ENCODE measurements at regions not wholly inside any gene's neighbourhood (a gene's known extent, or its start where the extent isn't known, plus 50 kb on each side); places are given as distances from the start of the nearest gene placed in this dataset.

GRCh38 chr3:64426551-64426950 lies 201.3 kb upstream of the PRICKLE2 start:
- H3K9ac ChIP-seq (ENCODE audit: insufficient read depth, low read length) = no peak overlapping the region
- H3K27ac ChIP-seq (ENCODE audit: insufficient read depth, low read length) = no peak overlapping the region

DNA sequence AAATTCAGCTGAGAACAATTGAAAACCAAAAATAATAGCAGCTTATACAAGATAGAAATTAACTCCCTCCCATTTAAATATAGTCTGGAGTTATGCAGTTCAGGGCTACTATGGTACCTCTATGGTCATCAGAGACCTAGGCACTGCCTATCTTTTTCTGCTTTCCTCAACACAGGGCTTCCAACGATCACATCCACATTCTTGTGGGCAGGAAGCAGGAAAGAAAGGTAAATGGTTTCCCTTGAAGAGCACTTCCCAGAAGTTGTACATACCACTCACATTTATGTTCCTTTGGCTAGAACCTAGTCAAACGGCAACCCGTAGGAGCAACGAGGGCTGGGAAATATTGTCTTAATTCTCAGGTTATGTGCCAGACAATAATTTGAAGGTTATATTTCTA lies 197.7 kb upstream of the PRICKLE2 start:
- no peak overlapping the region for H2AFZ ChIP-seq (ENCODE audit: low read length)
- no peaks in the 10 kb centered on the region for H3K79me2 ChIP-seq (ENCODE audit: control insufficient read depth, insufficient read depth, low read length)
- no peak overlapping the region for H3K4me2 ChIP-seq (ENCODE audit: extremely low read depth, insufficient read depth, low read length)
- H3K4me1 ChIP-seq (ENCODE audit: control insufficient read depth, extremely low read depth, insufficient read depth, low read length) = no peaks in the 10 kb centered on the region
- no peak overlapping the region for H3K4me3 ChIP-seq (replicated peaks in 1 of 4; ENCODE audit: control extremely low read depth in 1 of 4, insufficient read depth in 1 of 4, low read depth in 3 of 4, low read length in 4 of 4)
- no peak for TF ChIP-seq CTCF (conservative IDR thresholded peaks at IDR 0.05 in 1 of 2, IDR thresholded peaks at IDR 0.05 in 1 of 2; ENCODE audit: low read depth in 1 of 2, low read length in 2 of 2)
- no peak for TF ChIP-seq EZH2 (IDR thresholded peaks at IDR 0.05; ENCODE audit: low read length, missing control alignments)
- no peak overlapping the region for H3K9ac ChIP-seq (ENCODE audit: insufficient read depth, low read length)
- no peaks in the 10 kb centered on the region for H3K27me3 ChIP-seq (ENCODE audit: control insufficient read depth, insufficient read depth, low read length)
- H3K36me3 ChIP-seq (ENCODE audit: control insufficient read depth, insufficient read depth, low read length) = no peaks in the 10 kb centered on the region
- DNase-seq (ENCODE audit: low read depth in 2 of 2) = no peak
- no peaks in the 10 kb centered on the region for H3K9me3 ChIP-seq (ENCODE audit: control insufficient read depth, insufficient read depth, low read depth, low read length)
- no peaks in the 10 kb centered on the region for H4K20me1 ChIP-seq (ENCODE audit: control insufficient read depth, extremely low read depth, insufficient read depth, low read length)
- H3K27ac ChIP-seq (ENCODE audit: insufficient read depth, low read length) = no peak overlapping the region

More at GRCh38 chr3:64426551-64426950, 201.3 kb upstream of the PRICKLE2 start:
- Histone ChIP-seq H3K36me3 (ENCODE audit: control insufficient read depth, insufficient read depth, low read length) (no peaks in the 10 kb centered on the region), H3K9me3 (ENCODE audit: control insufficient read depth, insufficient read depth, low read depth, low read length) (no peaks in the 10 kb centered on the region), H4K20me1 (ENCODE audit: control insufficient read depth, extremely low read depth, insufficient read depth, low read length) (no peaks in the 10 kb centered on the region), H3K27me3 (ENCODE audit: control insufficient read depth, insufficient read depth, low read length) (no peaks in the 10 kb centered on the region), H3K4me2 (ENCODE audit: extremely low read depth, insufficient read depth, low read length) (no peak overlapping the region), H3K4me3 (replicated peaks in 1 of 4; ENCODE audit: control extremely low read depth in 1 of 4, insufficient read depth in 1 of 4, low read depth in 3 of 4, low read length in 4 of 4) (no peak overlapping the region), H2AFZ (ENCODE audit: low read length) (no peak overlapping the region), H3K79me2 (ENCODE audit: control insufficient read depth, insufficient read depth, low read length) (no peaks in the 10 kb centered on the region), H3K4me1 (ENCODE audit: control insufficient read depth, extremely low read depth, insufficient read depth, low read length) (no peaks in the 10 kb centered on the region)
- no peak for DNase-seq (ENCODE audit: low read depth in 2 of 2)
- TF ChIP-seq EZH2 (IDR thresholded peaks at IDR 0.05; ENCODE audit: low read length, missing control alignments) = no peak
- TF ChIP-seq CTCF (conservative IDR thresholded peaks at IDR 0.05 in 1 of 2, IDR thresholded peaks at IDR 0.05 in 1 of 2; ENCODE audit: low read depth in 1 of 2, low read length in 2 of 2) = no peak

- TF ChIP-seq CTCF (conservative IDR thresholded peaks at IDR 0.05 in 1 of 2, IDR thresholded peaks at IDR 0.05 in 1 of 2; ENCODE audit: low read depth in 1 of 2, low read length in 2 of 2) (no peak), EZH2 (IDR thresholded peaks at IDR 0.05; ENCODE audit: low read length, missing control alignments) (no peak)
- no peak overlapping the region for H3K27ac ChIP-seq (ENCODE audit: insufficient read depth, low read length)
- DNase-seq (ENCODE audit: low read depth in 2 of 2) = no peak
Observed at GRCh38 chr3:64422192-64422591, 196.9 kb upstream of the PRICKLE2 start.

More at GRCh38 chr3:64422192-64422591, 196.9 kb upstream of the PRICKLE2 start:
- Histone ChIP-seq H3K79me2 (ENCODE audit: control insufficient read depth, insufficient read depth, low read length) (no peaks in the 10 kb centered on the region), H4K20me1 (ENCODE audit: control insufficient read depth, extremely low read depth, insufficient read depth, low read length) (no peaks in the 10 kb centered on the region), H3K9me3 (ENCODE audit: control insufficient read depth, insufficient read depth, low read depth, low read length) (no peaks in the 10 kb centered on the region), H3K27me3 (ENCODE audit: control insufficient read depth, insufficient read depth, low read length) (no peaks in the 10 kb centered on the region), H3K4me3 (replicated peaks in 1 of 4; ENCODE audit: control extremely low read depth in 1 of 4, insufficient read depth in 1 of 4, low read depth in 3 of 4, low read length in 4 of 4) (no peak overlapping the region), H3K36me3 (ENCODE audit: control insufficient read depth, insufficient read depth, low read length) (no peaks in the 10 kb centered on the region), H3K4me2 (ENCODE audit: extremely low read depth, insufficient read depth, low read length) (no peak overlapping the region), H3K9ac (ENCODE audit: insufficient read depth, low read length) (no peak overlapping the region), H3K4me1 (ENCODE audit: control insufficient read depth, extremely low read depth, insufficient read depth, low read length) (no peaks in the 10 kb centered on the region), H2AFZ (ENCODE audit: low read length) (no peak overlapping the region)
